ENCODE measurements at regions not wholly inside any gene's neighbourhood (a gene's known extent, or its start where the extent isn't known, plus 50 kb on each side); places are given as distances from the start of the nearest gene placed in this dataset.

- TF ChIP-seq, protein P1, sequence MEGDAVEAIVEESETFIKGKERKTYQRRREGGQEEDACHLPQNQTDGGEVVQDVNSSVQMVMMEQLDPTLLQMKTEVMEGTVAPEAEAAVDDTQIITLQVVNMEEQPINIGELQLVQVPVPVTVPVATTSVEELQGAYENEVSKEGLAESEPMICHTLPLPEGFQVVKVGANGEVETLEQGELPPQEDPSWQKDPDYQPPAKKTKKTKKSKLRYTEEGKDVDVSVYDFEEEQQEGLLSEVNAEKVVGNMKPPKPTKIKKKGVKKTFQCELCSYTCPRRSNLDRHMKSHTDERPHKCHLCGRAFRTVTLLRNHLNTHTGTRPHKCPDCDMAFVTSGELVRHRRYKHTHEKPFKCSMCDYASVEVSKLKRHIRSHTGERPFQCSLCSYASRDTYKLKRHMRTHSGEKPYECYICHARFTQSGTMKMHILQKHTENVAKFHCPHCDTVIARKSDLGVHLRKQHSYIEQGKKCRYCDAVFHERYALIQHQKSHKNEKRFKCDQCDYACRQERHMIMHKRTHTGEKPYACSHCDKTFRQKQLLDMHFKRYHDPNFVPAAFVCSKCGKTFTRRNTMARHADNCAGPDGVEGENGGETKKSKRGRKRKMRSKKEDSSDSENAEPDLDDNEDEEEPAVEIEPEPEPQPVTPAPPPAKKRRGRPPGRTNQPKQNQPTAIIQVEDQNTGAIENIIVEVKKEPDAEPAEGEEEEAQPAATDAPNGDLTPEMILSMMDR (IDR thresholded peaks at IDR 0.05): no peak
- TF ChIP-seq POLR2A (IDR thresholded peaks at IDR 0.05) (no peak), EP300 (IDR thresholded peaks at IDR 0.05) (no peak), POLR2AphosphoS5 (IDR thresholded peaks at IDR 0.05) (no peak)
These were observed 618.4 kb upstream of the SLITRK5 start for GRCh38 chr13:87052731-87053130.

Measured in stomach (tissue), 4 donors.